Mucosa of rectum (tissue), 2 donors: ENCODE measurements at regions not wholly inside any gene's neighbourhood (a gene's known extent, or its start where the extent isn't known, plus 50 kb on each side); places are given as distances from the start of the nearest gene placed in this dataset.

Experiments
- H3K27ac ChIP-seq, 2 donors: one replicate each; pipeline ENCODE4 v1.7.0; 2013; ENCODE audit warnings: inconsistent platforms in 2 of 2, low read depth in 2 of 2, low read length in 2 of 2
- H3K27me3 ChIP-seq, 2 donors: one replicate each; pipeline ENCODE4 v1.7.0; 2013; ENCODE audit warnings: low read length in 2 of 2; ENCODE audit not compliant: control insufficient read depth in 2 of 2, insufficient read depth in 2 of 2
- H3K36me3 ChIP-seq, 2 donors: one replicate each; pipeline ENCODE4 v1.7.0; 2013; ENCODE audit warnings: low read length in 2 of 2; ENCODE audit not compliant: control insufficient read depth in 2 of 2, insufficient read depth in 2 of 2
- H3K4me1 ChIP-seq, 2 donors: one replicate each; pipeline ENCODE4 v1.7.0; 2013; ENCODE audit warnings: low read length in 2 of 2, mild to moderate bottlenecking in 1 of 2; ENCODE audit not compliant: control insufficient read depth in 2 of 2, insufficient read depth in 2 of 2
- H3K4me3 ChIP-seq, 2 donors: one replicate each; pipeline ENCODE4 v1.7.0; 2013; ENCODE audit warnings: low read length in 2 of 2
- H3K9ac ChIP-seq, 2 donors: one replicate each; pipeline ENCODE4 v1.7.0; 2013; ENCODE audit warnings: low read length in 2 of 2, low read depth in 1 of 2, mild to moderate bottlenecking in 1 of 2
- H3K9me3 ChIP-seq, 2 donors: one replicate each; pipeline ENCODE4 v1.7.0; 2013; ENCODE audit warnings: low read length in 2 of 2; ENCODE audit not compliant: control insufficient read depth in 2 of 2
- donor health status: healthy.
- donor health status: Normal muscosa, but diverticular disease.

GRCh38 chr12:47356129-47356700 lies 276.5 kb upstream of the AMIGO2 start:
- Histone ChIP-seq H3K9ac (no peak overlapping the region), H3K4me3 (no peak overlapping the region), H3K27me3 (no peaks in the 10 kb centered on the region), H3K27ac (peak overlapping the region in 1 of 2 donors; percentile 18), H3K36me3 (no peaks in the 10 kb centered on the region), H3K9me3 (no peaks in the 10 kb centered on the region), H3K4me1 (peaks cover 0 to 2% of the 10 kb centered on the region in 2 donors)

GRCh38 chr12:47353508-47353907 lies 273.7 kb upstream of the AMIGO2 start:
- H3K4me3 ChIP-seq: no peak overlapping the region
- H3K4me1 ChIP-seq: no peaks in the 10 kb centered on the region
- no peaks in the 10 kb centered on the region for H3K9me3 ChIP-seq
- H3K9ac ChIP-seq: no peak overlapping the region
- no peak overlapping the region for H3K27ac ChIP-seq
- H3K36me3 ChIP-seq: no peaks in the 10 kb centered on the region
- no peaks in the 10 kb centered on the region for H3K27me3 ChIP-seq

GRCh38 chr12:47352067-47352466 lies 272.3 kb upstream of the AMIGO2 start:
- no peak overlapping the region for H3K4me3 ChIP-seq
- H3K9me3 ChIP-seq: no peaks in the 10 kb centered on the region
- H3K4me1 ChIP-seq: no peaks in the 10 kb centered on the region
- H3K27me3 ChIP-seq: no peaks in the 10 kb centered on the region
- no peak overlapping the region for H3K27ac ChIP-seq
- H3K36me3 ChIP-seq: no peaks in the 10 kb centered on the region
- H3K9ac ChIP-seq: no peak overlapping the region

- Histone ChIP-seq H3K27ac (no peak overlapping the region), H3K4me1 (no peaks in the 10 kb centered on the region), H3K27me3 (no peaks in the 10 kb centered on the region), H3K9ac (no peak overlapping the region), H3K4me3 (no peak overlapping the region), H3K9me3 (no peaks in the 10 kb centered on the region), H3K36me3 (no peaks in the 10 kb centered on the region)
Measured at GRCh38 chr12:47351526-47351925, 271.8 kb upstream of the AMIGO2 start.

GRCh38 chr12:47350062-47350408 lies 270.3 kb upstream of the AMIGO2 start:
- Histone ChIP-seq H3K27ac (no peak overlapping the region), H3K9me3 (no peaks in the 10 kb centered on the region), H3K36me3 (no peaks in the 10 kb centered on the region), H3K9ac (no peak overlapping the region), H3K4me1 (no peaks in the 10 kb centered on the region), H3K4me3 (no peak overlapping the region), H3K27me3 (no peaks in the 10 kb centered on the region)

GRCh38 chr12:47349137-47350061 lies 269.6 kb upstream of the AMIGO2 start:
- Histone ChIP-seq H3K9ac (no peak overlapping the region), H3K9me3 (no peaks in the 10 kb centered on the region), H3K27me3 (no peaks in the 10 kb centered on the region), H3K4me3 (no peak overlapping the region), H3K27ac (no peak overlapping the region), H3K4me1 (no peaks in the 10 kb centered on the region), H3K36me3 (no peaks in the 10 kb centered on the region)

- Histone ChIP-seq H3K4me3 (no peak overlapping the region), H3K9me3 (no peaks in the 10 kb centered on the region), H3K27ac (no peak overlapping the region), H3K4me1 (no peaks in the 10 kb centered on the region), H3K27me3 (no peaks in the 10 kb centered on the region), H3K9ac (no peak overlapping the region), H3K36me3 (no peaks in the 10 kb centered on the region)
Measured at GRCh38 chr12:47348206-47348605, 268.4 kb upstream of the AMIGO2 start.

GRCh38 chr12:47346251-47347019 lies 266.7 kb upstream of the AMIGO2 start:
- no peaks in the 10 kb centered on the region for H3K4me1 ChIP-seq
- no peak overlapping the region for H3K9ac ChIP-seq
- H3K27me3 ChIP-seq: no peaks in the 10 kb centered on the region
- no peak overlapping the region for H3K27ac ChIP-seq
- H3K4me3 ChIP-seq: no peak overlapping the region
- no peaks in the 10 kb centered on the region for H3K36me3 ChIP-seq
- no peaks in the 10 kb centered on the region for H3K9me3 ChIP-seq

- H3K4me1 ChIP-seq: no peaks in the 10 kb centered on the region
- no peaks in the 10 kb centered on the region for H3K36me3 ChIP-seq
- H3K27me3 ChIP-seq: no peaks in the 10 kb centered on the region
- no peaks in the 10 kb centered on the region for H3K9me3 ChIP-seq
- H3K4me3 ChIP-seq: no peak overlapping the region
- no peak overlapping the region for H3K9ac ChIP-seq
- H3K27ac ChIP-seq: no peak overlapping the region
Measured at GRCh38 chr12:47343684-47344567, 264.2 kb upstream of the AMIGO2 start.
